ENCODE measurements at regions not wholly inside any gene's neighbourhood (a gene's known extent, or its start where the extent isn't known, plus 50 kb on each side); places are given as distances from the start of the nearest gene placed in this dataset.

- no peak overlapping the region for H3K4me3 ChIP-seq (ENCODE audit: low read length)
- no peak for TF ChIP-seq CTCF (conservative IDR thresholded peaks at IDR 0.05; ENCODE audit: low read depth, low read length)
- no peak for DNase-seq (ENCODE audit: low read depth)
Observed at GRCh38 chr2:217645896-217646295, 356.9 kb downstream of the TNS1 start.

GRCh38 chr2:217643789-217644301, 358.9 kb downstream of the TNS1 start:
- DNase-seq (ENCODE audit: low read depth) = no peak
- H3K4me3 ChIP-seq (ENCODE audit: low read length) = no peak overlapping the region
- no peak for TF ChIP-seq CTCF (conservative IDR thresholded peaks at IDR 0.05; ENCODE audit: low read depth, low read length)

- H3K4me3 ChIP-seq (ENCODE audit: low read length) = no peak overlapping the region
- TF ChIP-seq CTCF (conservative IDR thresholded peaks at IDR 0.05; ENCODE audit: low read depth, low read length) = no peak
Observed at GRCh38 chr2:217642944-217643343, 359.9 kb downstream of the TNS1 start.

GRCh38 chr2:217641960-217642359, 360.8 kb downstream of the TNS1 start:
- TF ChIP-seq CTCF (conservative IDR thresholded peaks at IDR 0.05; ENCODE audit: low read depth, low read length) = no peak
- no peak for DNase-seq (ENCODE audit: low read depth)

More at GRCh38 chr2:217642944-217643343, 359.9 kb downstream of the TNS1 start:
- no peak for DNase-seq (ENCODE audit: low read depth)

GRCh38 chr2:217639481-217639880, 363.3 kb downstream of the TNS1 start:
- no peak overlapping the region for H3K4me3 ChIP-seq (ENCODE audit: low read length)
- no peak for TF ChIP-seq CTCF (conservative IDR thresholded peaks at IDR 0.05; ENCODE audit: low read depth, low read length)
- DNase-seq (ENCODE audit: low read depth) = no peak

More at GRCh38 chr2:217641960-217642359, 360.8 kb downstream of the TNS1 start:
- H3K4me3 ChIP-seq (ENCODE audit: low read length) = no peak overlapping the region

GRCh38 chr2:217638533-217638932, 364.3 kb downstream of the TNS1 start:
- no peak for TF ChIP-seq CTCF (conservative IDR thresholded peaks at IDR 0.05; ENCODE audit: low read depth, low read length)
- no peak for DNase-seq (ENCODE audit: low read depth)

GRCh38 chr2:217638031-217638430, 364.8 kb downstream of the TNS1 start:
- no peak for TF ChIP-seq CTCF (conservative IDR thresholded peaks at IDR 0.05; ENCODE audit: low read depth, low read length)
- no peak for DNase-seq (ENCODE audit: low read depth)
- no peak overlapping the region for H3K4me3 ChIP-seq (ENCODE audit: low read length)

More at GRCh38 chr2:217638533-217638932, 364.3 kb downstream of the TNS1 start:
- no peak overlapping the region for H3K4me3 ChIP-seq (ENCODE audit: low read length)

Data from retinal pigment epithelial cell (primary cell).